ENCODE measurements at regions not wholly inside any gene's neighbourhood (a gene's known extent, or its start where the extent isn't known, plus 50 kb on each side); places are given as distances from the start of the nearest gene placed in this dataset.
"Not testable (repeated sequence)": the region's sequence is repeated elsewhere in the genome, so short reads cannot be mapped to it uniquely, and the experiment has no call there.

- no peak for DNase-seq
Observed at GRCh38 chr11:29131055-29131454, 885.8 kb downstream of the KCNA4 start.

DNA sequence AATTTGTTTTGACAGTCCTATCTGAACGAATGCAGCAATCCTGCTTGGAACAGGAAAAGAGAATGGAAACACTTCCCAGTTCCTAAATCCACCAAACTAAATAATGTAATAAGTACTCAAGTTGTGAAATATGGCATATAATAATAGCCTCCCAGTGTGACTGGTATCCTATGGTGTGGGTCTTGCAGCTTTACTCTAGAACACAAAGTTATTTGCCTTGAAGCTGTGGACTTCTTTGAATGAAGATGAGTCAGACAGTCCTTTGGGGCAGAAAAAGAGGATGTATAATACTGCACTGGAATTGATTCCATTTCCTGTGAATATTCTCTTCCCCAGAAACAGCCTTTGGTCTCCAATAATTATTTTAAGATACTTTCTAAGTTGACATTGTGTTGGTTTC lies 887.0 kb downstream of the KCNA4 start:
- no peak for DNase-seq

DNA sequence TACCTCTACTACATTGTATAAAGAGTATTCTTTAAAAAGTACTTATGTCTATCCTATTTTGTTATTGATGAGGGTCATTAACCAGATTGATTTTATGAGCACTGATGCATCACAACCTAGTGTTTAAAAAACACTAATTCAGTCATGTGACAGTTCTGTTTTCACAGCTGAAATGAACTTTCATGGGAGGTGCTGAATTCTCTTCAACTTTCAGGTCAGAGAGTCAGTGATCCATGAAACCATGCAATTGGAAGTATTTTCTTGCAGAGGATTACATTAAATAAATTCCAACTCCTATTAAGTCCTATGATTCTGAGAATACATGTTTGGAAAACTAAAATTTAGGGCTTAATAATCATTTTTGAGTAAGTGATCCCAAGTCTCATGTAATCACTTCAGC lies 889.4 kb downstream of the KCNA4 start:
- DNase-seq, result no peak

- no peak for DNase-seq
Observed at GRCh38 chr11:29125606-29126005, 891.2 kb downstream of the KCNA4 start.

- DNase-seq, result no peak
Observed at GRCh38 chr11:29124470-29124869, 892.4 kb downstream of the KCNA4 start.

GRCh38 chr11:29119707-29120618 lies 896.9 kb downstream of the KCNA4 start:
- DNase-seq, result no peak

- DNase-seq, result no peak
Observed at GRCh38 chr11:29119116-29119515, 897.7 kb downstream of the KCNA4 start.

- DNase-seq, result no peak
Observed at GRCh38 chr11:29100967-29101366, 915.9 kb downstream of the KCNA4 start.

- no peak for DNase-seq
Observed at GRCh38 chr11:29095821-29096220, 921.0 kb downstream of the KCNA4 start.

DNA sequence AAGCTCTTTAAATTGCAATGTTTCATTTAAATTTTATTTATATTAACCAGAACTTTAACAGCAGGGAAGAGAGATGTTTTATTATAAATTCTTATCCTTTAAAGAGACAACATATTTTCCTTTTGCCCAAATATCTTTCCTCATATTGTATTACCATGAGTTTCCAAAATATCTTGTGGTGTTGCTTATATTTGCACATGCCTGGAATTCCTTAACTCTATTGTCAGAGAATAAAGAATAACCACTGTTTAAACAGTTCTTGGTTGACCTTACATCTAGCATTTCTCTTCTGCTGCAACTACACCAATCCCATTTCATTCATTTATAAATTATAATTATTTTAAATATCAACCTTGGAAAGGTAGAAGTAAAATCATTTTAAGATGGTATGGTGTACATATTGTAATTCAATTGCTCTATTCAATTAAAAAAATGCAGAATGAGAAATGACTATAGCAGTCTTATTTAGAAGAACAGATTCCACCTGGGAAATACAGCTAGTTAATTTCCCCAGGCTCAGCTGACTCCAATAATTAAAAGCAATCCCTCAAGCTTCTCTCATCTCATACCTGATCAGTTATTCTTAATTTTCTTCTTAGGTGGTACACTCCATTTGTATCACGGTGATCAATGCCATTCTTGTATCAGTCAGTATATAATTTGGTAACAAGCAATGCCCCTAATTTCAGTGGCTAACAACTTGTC lies 923.3 kb downstream of the KCNA4 start:
- DNase-seq, result no peak

DNA sequence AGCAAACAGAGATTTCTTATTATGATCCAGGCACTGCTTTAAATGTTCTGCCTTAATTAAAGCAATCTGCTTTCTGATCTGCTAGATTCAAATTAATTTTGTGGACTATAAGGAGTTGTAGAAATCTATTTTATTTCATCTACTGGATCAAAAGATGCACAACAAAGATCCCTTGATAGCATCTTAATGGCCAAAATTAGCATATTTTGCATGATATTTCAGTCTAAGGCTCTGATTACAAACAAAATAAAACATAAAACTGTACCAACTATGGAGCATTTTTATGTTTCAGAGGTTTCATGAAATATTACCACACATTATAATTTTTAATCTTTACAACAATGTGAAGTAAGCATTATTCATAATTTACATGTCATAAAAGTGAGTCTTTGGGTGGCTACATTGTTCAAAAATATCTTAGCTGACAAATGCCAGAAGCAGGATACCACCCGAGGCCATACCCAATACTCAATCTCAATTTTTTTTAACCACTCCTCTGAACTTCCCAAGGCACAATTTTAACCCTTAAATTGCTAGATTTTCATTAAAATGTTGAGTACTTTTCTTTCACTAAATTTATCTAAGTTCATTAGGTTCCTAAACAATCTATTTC lies 929.5 kb downstream of the KCNA4 start:
- no peak for DNase-seq

GRCh38 chr11:29075726-29076125 lies 941.1 kb downstream of the KCNA4 start:
- no peak for DNase-seq

GRCh38 chr11:29063630-29064361 lies 953.0 kb downstream of the KCNA4 start:
- DNase-seq, result no peak

DNA sequence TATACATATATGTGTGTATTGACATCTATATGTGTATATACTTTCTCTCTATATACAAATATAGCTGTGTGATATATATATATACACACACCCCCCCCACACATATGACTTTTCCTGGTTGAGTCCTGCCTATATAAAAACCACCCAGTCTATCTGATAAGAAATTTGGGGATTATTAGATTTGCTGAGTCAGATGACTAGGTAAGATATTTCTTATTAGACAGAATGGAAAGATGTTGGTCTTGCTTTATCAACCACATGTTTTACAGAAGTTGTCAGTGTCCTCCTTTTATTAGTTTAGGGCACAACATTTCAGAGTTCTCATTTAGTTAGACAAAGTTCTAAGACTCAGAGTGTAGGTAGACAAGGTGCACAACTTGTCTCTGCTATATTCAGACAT lies 953.3 kb downstream of the METTL15 start:
- no peak for DNase-seq

GRCh38 chr11:29056487-29056886 lies 948.3 kb downstream of the METTL15 start:
- DNase-seq, result not testable (repeated sequence)

- DNase-seq, result no peak
Observed at GRCh38 chr11:29051935-29052334, 943.7 kb downstream of the METTL15 start.

GRCh38 chr11:29050962-29051361 lies 942.8 kb downstream of the METTL15 start:
- DNase-seq, result not testable (repeated sequence)

GRCh38 chr11:29040489-29040888 lies 932.3 kb downstream of the METTL15 start:
- DNase-seq, result no peak

- DNase-seq, result no peak
Observed at GRCh38 chr11:29032384-29033149, 924.4 kb downstream of the METTL15 start.

DNA sequence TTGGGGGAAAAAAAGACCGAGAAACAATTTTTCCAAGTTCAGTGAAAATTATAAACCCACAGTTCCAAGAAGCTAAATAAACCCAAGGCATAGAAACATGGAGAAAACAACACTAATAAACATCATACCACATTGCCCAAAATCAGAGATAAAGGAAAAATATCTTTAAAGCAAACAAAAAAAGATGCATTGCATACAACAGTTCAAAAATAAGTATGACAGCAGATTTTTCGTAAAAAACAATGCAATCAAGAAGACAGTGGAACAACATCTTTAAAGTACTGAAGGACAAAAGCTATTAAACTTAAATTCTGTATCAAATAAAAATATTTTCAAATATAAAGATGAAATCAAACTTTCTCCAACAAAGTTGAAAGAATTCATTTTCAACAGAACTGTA lies 921.3 kb downstream of the METTL15 start:
- DNase-seq, result no peak

GRCh38 chr11:29027436-29027835 lies 919.2 kb downstream of the METTL15 start:
- no peak for DNase-seq

DNA sequence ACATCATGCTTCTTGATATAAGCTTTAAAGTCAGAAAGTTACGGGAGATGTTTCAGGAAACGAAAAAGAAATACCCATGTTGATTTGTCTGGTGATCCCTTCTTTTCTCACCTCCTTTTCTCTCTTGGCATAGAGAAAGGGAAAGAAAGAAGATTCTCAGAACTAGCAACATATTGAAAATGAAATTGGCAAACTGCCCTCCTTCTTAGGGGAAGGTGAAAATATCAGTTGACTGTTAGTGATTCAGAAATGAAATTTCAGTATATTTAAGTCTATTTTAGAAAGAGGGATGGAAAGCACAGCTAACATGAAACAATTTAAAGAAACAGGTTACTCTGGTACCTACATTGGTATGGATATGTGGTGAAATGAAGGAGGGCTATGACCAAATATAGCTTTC lies 918.1 kb downstream of the METTL15 start:
- no peak for DNase-seq

Data from suppressor macrophage treated with lipopolysaccharide for 1 hour (primary cell).